Stimulated activated CD4-positive, alpha-beta T cell treated with anti-CD3 and anti-CD28 coated beads, Interleukin-2, amount 100 ng/mL, for 24 hours (primary cell): ENCODE measurements at regions not wholly inside any gene's neighbourhood (a gene's known extent, or its start where the extent isn't known, plus 50 kb on each side); places are given as distances from the start of the nearest gene placed in this dataset.

Source experiments
- DNase-seq, 2 donors: peaks; one replicate each; pipeline ENCODE4 v3.0.0-alpha.2; 2020

GRCh38 chr6:2502096-2502997, 248.4 kb downstream of the MYLK4 start:
- DNase-seq, result no peak

- no peak for DNase-seq
Measured at GRCh38 chr6:2497922-2498623, 252.6 kb downstream of the MYLK4 start.

- no peak for DNase-seq
Measured at GRCh38 chr6:2496291-2496690, 250.9 kb upstream of the GMDS start.

GRCh38 chr6:2492686-2493523, 247.5 kb upstream of the GMDS start:
- no peak for DNase-seq

- no peak for DNase-seq
Measured at GRCh38 chr6:2491137-2491536, 245.7 kb upstream of the GMDS start.

- no peak for DNase-seq
Measured at GRCh38 chr6:2488578-2488977, 243.2 kb upstream of the GMDS start.

- DNase-seq, result no peak
Measured at GRCh38 chr6:2485116-2485515, 239.7 kb upstream of the GMDS start.

GRCh38 chr6:2482773-2483172, 237.4 kb upstream of the GMDS start:
- no peak for DNase-seq

- no peak for DNase-seq
Measured at GRCh38 chr6:2481307-2481706, 235.9 kb upstream of the GMDS start.

- no peak for DNase-seq
Measured at GRCh38 chr6:2480267-2480966, 235.0 kb upstream of the GMDS start.

GRCh38 chr6:2478200-2478599, 232.8 kb upstream of the GMDS start:
- no peak for DNase-seq

GRCh38 chr6:2477666-2478065, 232.3 kb upstream of the GMDS start:
- DNase-seq, result no peak

GRCh38 chr6:2477250-2477649, 231.8 kb upstream of the GMDS start:
- DNase-seq, result no peak

- DNase-seq, result no peak
Measured at GRCh38 chr6:2476376-2476775, 231.0 kb upstream of the GMDS start.

- no peak for DNase-seq
Measured at GRCh38 chr6:2471472-2471871, 226.1 kb upstream of the GMDS start.

GRCh38 chr6:2469428-2469827, 224.0 kb upstream of the GMDS start:
- no peak for DNase-seq

- no peak for DNase-seq
Measured at GRCh38 chr6:2468601-2468955, 223.2 kb upstream of the GMDS start.

- DNase-seq, result no peak
Measured at GRCh38 chr6:2467929-2468600, 222.7 kb upstream of the GMDS start.

GRCh38 chr6:2465336-2465735, 219.9 kb upstream of the GMDS start:
- no peak for DNase-seq

- DNase-seq, result no peak
Measured at GRCh38 chr6:2464641-2465040, 219.2 kb upstream of the GMDS start.

GRCh38 chr6:2462831-2463230, 217.4 kb upstream of the GMDS start:
- no peak for DNase-seq

GRCh38 chr6:2460216-2460745, 214.9 kb upstream of the GMDS start:
- no peak for DNase-seq
